H1 (cell line): ENCODE measurements at regions not wholly inside any gene's neighbourhood (a gene's known extent, or its start where the extent isn't known, plus 50 kb on each side); places are given as distances from the start of the nearest gene placed in this dataset.

ENCODE experiments used
- CTCF ChIA-PET: fragments of 300-600 bp; sonication (Branson Sonifier 250); formaldehyde crosslinking; loops from one replicate; lab custom pipeline; 2021; ENCODE audit not compliant: partially characterized antibody; lab: Charles Lee
- POLR2A ChIA-PET: fragments of 300-600 bp; sonication (Branson Sonifier 250); formaldehyde crosslinking; loops from one replicate; lab custom pipeline; 2021; ENCODE audit warnings: inconsistent platforms; ENCODE audit not compliant: partially characterized antibody; lab: Charles Lee
- DNase-seq, 2 experiments: peaks; one replicate each; pipeline versions ENCODE4 v3.0.0 to v3.0.0-alpha.2; 2010 to 2022; ENCODE audit warnings: low spot score in 2 of 2, low read depth in 1 of 2, mixed read lengths in 1 of 2
- FAIRE-seq: peaks from 2 replicates; lab custom pipeline; 2011; peaks lifted over from hg19 to GRCh38; lab: Jason Lieb, UNC
- H2AFZ ChIP-seq: 2 replicates; pipeline ENCODE4 v1.8.1; 2012; ENCODE audit warnings: low read length, inconsistent platforms
- H2AK5ac ChIP-seq: 2 replicates; pipeline ENCODE4 v1.6.1; 2013; ENCODE audit warnings: low read depth, low read length
- H2BK120ac ChIP-seq: replicated peaks from 2 replicates; pipeline ENCODE3; 2013; ENCODE audit warnings: low read depth, low read length, inconsistent platforms
- H2BK12ac ChIP-seq: 2 replicates; pipeline ENCODE4 v1.6.1; 2013; ENCODE audit warnings: low read depth, low read length
- H2BK15ac ChIP-seq: 2 replicates; pipeline ENCODE4 v1.6.1; 2013; ENCODE audit warnings: low read length
- H2BK20ac ChIP-seq: 2 replicates; pipeline ENCODE4 v1.6.1; 2013; ENCODE audit warnings: low read length
- H2BK5ac ChIP-seq: 2 replicates; pipeline ENCODE4 v1.6.1; 2013; ENCODE audit warnings: low read depth, low read length
- H3K14ac ChIP-seq: 2 replicates; pipeline ENCODE4 v1.6.1; 2013; ENCODE audit warnings: inconsistent platforms; ENCODE audit not compliant: insufficient read length
- H3K18ac ChIP-seq: 2 replicates; pipeline ENCODE4 v1.6.1; 2013; ENCODE audit warnings: low read length; ENCODE audit errors: extremely low read depth
- H3K23ac ChIP-seq: 2 replicates; pipeline ENCODE4 v1.6.1; 2013; ENCODE audit warnings: inconsistent platforms; ENCODE audit not compliant: insufficient read length
- H3K23me2 ChIP-seq: 2 replicates; pipeline ENCODE4 v1.6.1; 2013; ENCODE audit warnings: low read depth, low read length
- H3K27ac ChIP-seq: 2 replicates; pipeline ENCODE4 v1.6.1; 2011; ENCODE audit warnings: low read depth, low read length, inconsistent platforms
- H3K27me3 ChIP-seq, 4 experiments: replicated peaks in 1 of 4; 1 replicate in 1 of 4; 2 replicates in 3 of 4; pipeline versions ENCODE4 v1.6.1 to v1.8.1; 2011 to 2013; ENCODE audit warnings: low read length in 3 of 4, mild to moderate bottlenecking in 3 of 4, inconsistent platforms in 2 of 4, mixed read lengths in 2 of 4, moderate library complexity in 1 of 4; ENCODE audit not compliant: control insufficient read depth in 3 of 4, insufficient read depth in 3 of 4; ENCODE audit errors: extremely low read depth in 1 of 4
- H3K36me3 ChIP-seq, 4 experiments: 2 replicates each; pipeline versions ENCODE4 v1.6.1 to v1.8.1; 2011 to 2013; ENCODE audit warnings: mild to moderate bottlenecking in 4 of 4, low read length in 3 of 4, moderate library complexity in 2 of 4, control low read depth in 1 of 4, inconsistent platforms in 1 of 4; ENCODE audit not compliant: insufficient read depth in 4 of 4, control insufficient read depth in 2 of 4
- H3K4ac ChIP-seq: replicated peaks from 2 replicates; pipeline ENCODE3; 2013; ENCODE audit warnings: low read length, low read depth, mixed read lengths, inconsistent platforms; ENCODE audit not compliant: insufficient read length
- H3K4me1 ChIP-seq, 4 experiments: replicated peaks in 1 of 4; 1 replicate in 1 of 4; 2 replicates in 3 of 4; pipeline versions ENCODE4 v1.6.1 to v1.8.1; 2011 to 2013; ENCODE audit warnings: low read length in 3 of 4, inconsistent platforms in 2 of 4, mixed read lengths in 1 of 4; ENCODE audit not compliant: insufficient read depth in 4 of 4, control insufficient read depth in 3 of 4
- H3K4me2 ChIP-seq, 2 experiments: 2 replicates each; pipeline versions ENCODE4 v1.6.1 to v1.8.1; 2011 to 2013; ENCODE audit warnings: low read depth in 2 of 2, low read length in 2 of 2, control low read depth in 1 of 2, inconsistent platforms in 1 of 2, mild to moderate bottlenecking in 1 of 2; ENCODE audit not compliant: insufficient read depth in 1 of 2
- H3K4me3 ChIP-seq, 4 experiments: fragments of 200-600, 300-600 bp in 1 of 4; sonication (generic), shearing (Covaris generic), sonication (Bioruptor Twin) in 1 of 4; 2 replicates each; pipeline versions ENCODE4 v1.5.1 to v1.8.1; 2011 to 2016; ENCODE audit warnings: low read length in 4 of 4, low read depth in 3 of 4, control low read depth in 2 of 4, inconsistent platforms in 2 of 4, mild to moderate bottlenecking in 2 of 4, mixed read lengths in 1 of 4, moderate library complexity in 1 of 4; ENCODE audit not compliant: insufficient read depth in 2 of 4; ENCODE audit errors: extremely low read depth in 1 of 4
- H3K56ac ChIP-seq: replicated peaks from 2 replicates; pipeline ENCODE3; 2013; ENCODE audit warnings: low read depth, mild to moderate bottlenecking, mixed read lengths, low read length, inconsistent platforms; ENCODE audit not compliant: insufficient read length
- H3K79me1 ChIP-seq: 2 replicates; pipeline ENCODE4 v1.6.1; 2013; ENCODE audit warnings: low read depth, low read length, control low read depth
- H3K79me2 ChIP-seq, 2 experiments: 2 replicates each; pipeline versions ENCODE4 v1.6.1 to v1.8.1; 2012 to 2013; ENCODE audit warnings: low read length in 2 of 2, mild to moderate bottlenecking in 2 of 2, inconsistent platforms in 1 of 2; ENCODE audit not compliant: insufficient read depth in 2 of 2, control insufficient read depth in 1 of 2
- H3K9ac ChIP-seq, 4 experiments: replicated peaks in 1 of 4; 1 replicate in 1 of 4; 2 replicates in 3 of 4; pipeline versions ENCODE4 v1.6.1 to v1.8.1; 2011 to 2013; ENCODE audit warnings: low read depth in 3 of 4, low read length in 3 of 4, control low read depth in 2 of 4, mild to moderate bottlenecking in 2 of 4, moderate library complexity in 2 of 4, inconsistent platforms in 1 of 4; ENCODE audit errors: extremely low read depth in 1 of 4
- H3K9me3 ChIP-seq, 2 experiments: 2 replicates each; pipeline versions ENCODE4 v1.6.1 to v1.8.1; 2012 to 2013; ENCODE audit warnings: mild to moderate bottlenecking in 2 of 2, moderate library complexity in 2 of 2, control low read depth in 1 of 2, inconsistent platforms in 1 of 2, low read depth in 1 of 2, low read length in 1 of 2, mixed read lengths in 1 of 2; ENCODE audit not compliant: insufficient read depth in 2 of 2
- H4K20me1 ChIP-seq, 2 experiments: replicated peaks in 1 of 2; 2 replicates each; pipeline versions ENCODE3 to v1.8.1; 2011 to 2013; ENCODE audit warnings: inconsistent platforms in 2 of 2, low read length in 2 of 2, mild to moderate bottlenecking in 1 of 2; ENCODE audit not compliant: insufficient read depth in 2 of 2, control insufficient read depth in 1 of 2
- H4K5ac ChIP-seq: 2 replicates; pipeline ENCODE4 v1.6.1; 2013; ENCODE audit warnings: low read length, low read depth, mixed read lengths, inconsistent platforms; ENCODE audit not compliant: insufficient read length
- H4K8ac ChIP-seq: 2 replicates; pipeline ENCODE4 v1.8.0; 2013; ENCODE audit warnings: mild to moderate bottlenecking, moderate library complexity, low read length, inconsistent platforms; ENCODE audit not compliant: insufficient read depth; ENCODE audit errors: extremely low read depth
- H4K91ac ChIP-seq: replicated peaks from 2 replicates; pipeline ENCODE3; 2013; ENCODE audit warnings: low read length, mixed read lengths, inconsistent platforms; ENCODE audit not compliant: insufficient read length
- CHD1 ChIP-seq: IDR thresholded peaks from 2 replicates; pipeline ENCODE4 v1.6.1; 2012; ENCODE audit warnings: low read depth, low read length, improper control_type of control experiment
- EP300 ChIP-seq, 2 experiments: IDR thresholded peaks; 1 replicate in 1 of 2; 2 replicates in 1 of 2; pipeline ENCODE4 v1.6.1; 2011 to 2012; ENCODE audit warnings: low read depth in 2 of 2, low read length in 2 of 2, mild to moderate bottlenecking in 2 of 2, borderline replicate concordance in 1 of 2, inconsistent platforms in 1 of 2, moderate library complexity in 1 of 2
- POU5F1 ChIP-seq: IDR thresholded peaks from 2 replicates; pipeline ENCODE4 v1.6.1; 2011; ENCODE audit warnings: low read depth, mild to moderate bottlenecking, low read length, moderate library complexity
- RBBP5 ChIP-seq: IDR thresholded peaks from 2 replicates; pipeline ENCODE4 v1.7.1; 2012; ENCODE audit warnings: low read depth, mild to moderate bottlenecking, inconsistent platforms, low read length, moderate library complexity, borderline replicate concordance
- SIX5 ChIP-seq: IDR thresholded peaks from 2 replicates; pipeline ENCODE4 v1.6.1; 2011; ENCODE audit warnings: mild to moderate bottlenecking, low read depth, low read length
- SRF ChIP-seq: IDR thresholded peaks from 2 replicates; pipeline ENCODE4 v1.6.1; 2011; ENCODE audit warnings: mild to moderate bottlenecking, low read depth, low read length, moderate library complexity

GRCh38 chr1:14010476-14010875 is 310.5 kb downstream of the PRDM2 start:
- H4K20me1 ChIP-seq = no peaks in the 10 kb centered on the region
- H2AK5ac ChIP-seq = no peak overlapping the region
- TF ChIP-seq SIX5 = no peak
- TF ChIP-seq CHD1 = no peak
- no peak for TF ChIP-seq SRF
- TF ChIP-seq RBBP5 = no peak
- no peak for TF ChIP-seq POU5F1
- no peak for TF ChIP-seq EP300 (IDR thresholded peaks at IDR 0.05; ENCODE audit: borderline replicate concordance in 1 of 2, low read depth in 2 of 2, low read length in 2 of 2)
- no peak for FAIRE-seq
- no peak overlapping the region for H3K4me2 ChIP-seq
- H3K36me3 ChIP-seq = no peaks in the 10 kb centered on the region
- H2AFZ ChIP-seq = no peak overlapping the region
- no peaks in the 10 kb centered on the region for H3K27me3 ChIP-seq
- peaks cover 2 to 5% of the 10 kb centered on the region in 2 experiments; a peak in 1 of 4 replicates for H3K9me3 ChIP-seq
- H3K4me3 ChIP-seq = no peak overlapping the region
- DNase-seq = no peak
- H4K91ac ChIP-seq = no peak overlapping the region
- no peak overlapping the region for H4K5ac ChIP-seq
- no peaks in the 10 kb centered on the region for H3K79me2 ChIP-seq
- H3K9ac ChIP-seq = no peak overlapping the region
- no peak overlapping the region for H2BK12ac ChIP-seq
- no peak overlapping the region for H3K23ac ChIP-seq
- no peak overlapping the region for H2BK5ac ChIP-seq
- H3K14ac ChIP-seq = no peak overlapping the region
- H3K56ac ChIP-seq = no peak overlapping the region
- no peaks in the 10 kb centered on the region for H3K23me2 ChIP-seq
- H2BK20ac ChIP-seq = peak overlapping the region; percentile 48; the same call in 1 of the 2 replicates
- CTCF ChIA-PET = interaction anchor here (0.6 kb wide), 1 partner anchor 726 kb away, joined by 3 read pairs; no protein-coding TSS in a partner anchor
- H3K27ac ChIP-seq = no peak overlapping the region
- no peak overlapping the region for H3K4ac ChIP-seq
- no peak overlapping the region for H2BK120ac ChIP-seq
- no peak overlapping the region for H4K8ac ChIP-seq
- H2BK15ac ChIP-seq = no peak overlapping the region
- H3K4me1 ChIP-seq = peaks cover 0 to 8% (median 5%) of the 10 kb centered on the region in 4 experiments; a peak in 4 of 7 replicates
- no peak overlapping the region for H3K18ac ChIP-seq
- POLR2A ChIA-PET = interaction anchor here (1.3 kb wide), 1 partner anchor 12 kb away, joined by 4 read pairs; no protein-coding TSS in a partner anchor
- H3K79me1 ChIP-seq = no peaks in the 10 kb centered on the region
